HG03175 (cell line): ENCODE measurements at regions not wholly inside any gene's neighbourhood (a gene's known extent, or its start where the extent isn't known, plus 50 kb on each side); places are given as distances from the start of the nearest gene placed in this dataset.
"Not testable (repeated sequence)": the region's sequence is repeated elsewhere in the genome, so short reads cannot be mapped to it uniquely, and the experiment has no call there.

Source experiments
- ATAC-seq: cut with Tn5 transposase; IDR thresholded peaks from one replicate; pipeline ENCODE4 v1.9.1; 2021; ENCODE audit warnings: mild to moderate bottlenecking, moderate library complexity; ENCODE audit not compliant: unreplicated experiment

GRCh38 chr4:162847945-162848549 is 318.6 kb downstream of the NAF1 start:
- ATAC-seq: peak; percentile 44

DNA sequence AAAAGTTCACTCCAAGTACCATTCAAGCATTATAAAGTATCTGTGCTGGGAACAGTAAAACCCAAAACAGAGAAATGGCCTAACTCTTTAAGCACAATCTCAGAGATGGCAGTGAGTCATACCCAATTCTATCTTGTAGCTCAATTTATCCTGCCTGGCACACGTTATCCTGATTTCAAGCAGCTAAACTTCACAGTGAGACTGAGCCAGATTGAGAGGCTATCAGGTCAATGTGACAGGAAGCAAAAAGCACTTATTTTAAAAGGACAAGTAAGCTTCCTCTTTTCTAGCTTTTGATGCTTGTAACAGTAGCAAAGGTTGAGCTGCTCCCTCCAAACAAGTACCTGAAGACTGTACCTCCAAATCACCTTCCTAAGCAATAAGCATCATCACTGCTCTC is 324.9 kb downstream of the NAF1 start:
- ATAC-seq: peak; percentile 57

DNA sequence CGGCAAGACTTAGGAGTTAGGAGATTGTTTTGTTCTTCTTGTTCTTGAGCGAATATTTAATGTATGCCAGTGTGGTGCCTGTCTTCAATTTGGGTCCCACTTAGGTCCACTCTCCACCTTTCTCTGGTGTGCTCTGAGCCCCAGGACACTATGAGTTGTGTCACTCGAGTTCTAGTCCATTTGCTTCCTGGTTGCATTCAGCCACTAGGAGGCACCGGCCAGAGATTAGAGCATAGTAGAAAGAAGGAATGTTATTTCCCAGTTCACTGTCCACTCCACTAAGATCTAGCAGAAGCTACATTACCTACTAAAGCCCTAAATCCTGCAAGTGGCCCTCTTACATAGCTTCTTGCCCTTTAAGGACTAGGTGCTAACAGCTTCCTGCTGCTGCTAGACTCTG is 326.9 kb downstream of the NAF1 start:
- no peak for ATAC-seq

DNA sequence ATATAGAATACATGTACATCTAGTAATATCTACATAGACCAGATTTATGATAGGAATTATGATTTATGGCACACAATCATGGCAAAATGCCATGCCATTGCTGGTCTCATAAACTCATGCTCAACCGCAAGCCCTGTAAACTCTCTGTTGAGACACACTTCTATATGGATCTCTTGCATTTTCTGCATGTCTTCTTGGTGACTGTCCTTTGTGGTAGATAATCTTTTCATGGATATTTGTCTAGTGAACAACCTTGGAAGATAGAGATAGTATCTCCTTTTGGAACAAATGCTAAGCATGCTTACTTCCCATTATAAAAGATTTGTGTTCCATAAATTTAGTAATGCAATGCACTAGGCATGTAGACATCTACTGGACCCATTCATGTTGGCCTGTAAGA is 328.0 kb downstream of the NAF1 start:
- ATAC-seq: no peak

- no peak for ATAC-seq
These were observed 329.0 kb downstream of the NAF1 start for GRCh38 chr4:162837679-162838078.

DNA sequence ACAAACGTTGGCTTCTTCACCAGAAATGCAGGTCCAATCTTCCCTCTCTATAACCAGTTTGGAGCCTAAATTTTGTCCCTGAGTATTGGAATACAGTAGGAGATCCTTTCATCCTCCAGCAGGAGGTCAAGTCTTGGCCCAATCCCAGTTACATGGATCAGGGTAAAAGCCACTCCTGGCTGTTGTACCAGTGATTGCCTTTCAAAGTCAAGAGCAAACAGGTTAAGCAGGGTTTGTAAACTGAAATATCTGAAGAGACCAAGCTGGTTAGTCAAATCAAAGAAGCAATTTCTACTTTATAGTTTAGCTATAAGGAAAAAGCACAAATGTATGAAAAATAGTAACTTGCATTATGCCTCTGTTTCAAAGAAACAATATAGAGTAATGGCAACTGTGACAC is 329.4 kb downstream of the NAF1 start:
- ATAC-seq: no peak

DNA sequence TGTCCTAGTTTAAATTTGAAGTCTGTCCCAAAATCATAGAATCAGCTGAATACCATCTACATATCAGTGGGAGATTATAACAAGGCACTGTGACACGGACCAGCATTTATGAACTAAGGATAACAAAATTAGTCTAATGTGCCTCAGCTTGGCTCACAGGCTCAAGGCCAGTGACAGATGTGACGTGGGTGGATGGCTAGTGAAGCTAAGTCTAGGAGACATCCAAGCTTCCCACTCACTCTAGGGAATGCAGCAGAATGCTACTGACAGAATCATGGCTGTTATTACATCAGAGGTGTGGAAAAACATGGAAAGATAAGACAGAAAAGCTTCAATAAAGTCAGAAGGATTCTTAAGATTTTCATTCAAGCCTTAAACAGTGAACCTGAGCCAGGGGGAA is 329.9 kb downstream of the NAF1 start:
- no peak for ATAC-seq

DNA sequence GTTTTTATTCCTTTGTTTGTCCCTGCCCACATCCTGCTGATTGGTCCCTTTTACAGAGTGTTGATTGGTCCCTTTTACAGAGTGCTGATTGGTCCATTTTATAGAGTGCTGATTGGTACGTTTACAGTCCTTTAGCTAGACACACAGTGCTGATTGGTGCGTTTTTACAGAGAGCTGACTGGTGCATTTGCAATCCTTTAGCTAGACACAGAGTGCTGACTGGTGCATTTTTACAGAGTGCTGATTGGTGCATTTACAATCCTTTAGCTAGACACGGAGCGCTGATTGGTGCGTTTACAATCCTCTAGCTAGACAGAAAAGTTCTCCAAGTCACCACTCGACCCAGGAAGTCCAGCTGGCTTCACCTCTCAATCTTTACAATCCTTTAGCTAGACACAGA is 330.4 kb downstream of the NAF1 start:
- not testable (repeated sequence) for ATAC-seq

DNA sequence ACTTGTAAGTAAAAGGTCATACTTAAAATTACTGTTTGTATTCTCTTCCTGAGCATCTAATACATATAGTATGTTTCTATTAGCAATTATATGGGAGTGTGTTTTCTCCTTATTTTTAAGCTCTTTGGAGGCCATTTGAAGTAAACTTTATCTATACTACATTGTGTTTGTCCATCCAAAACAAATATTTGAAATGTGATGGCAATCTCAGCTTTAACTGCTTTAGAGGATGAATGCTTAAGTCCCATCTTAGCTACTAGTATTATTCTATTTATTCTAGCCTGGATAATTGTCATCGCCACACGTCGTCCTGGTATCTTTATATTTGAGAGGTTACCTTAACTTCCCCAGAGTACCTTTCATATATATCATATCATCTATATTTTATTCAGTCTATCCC is 335.8 kb downstream of the NAF1 start:
- ATAC-seq: no peak

DNA sequence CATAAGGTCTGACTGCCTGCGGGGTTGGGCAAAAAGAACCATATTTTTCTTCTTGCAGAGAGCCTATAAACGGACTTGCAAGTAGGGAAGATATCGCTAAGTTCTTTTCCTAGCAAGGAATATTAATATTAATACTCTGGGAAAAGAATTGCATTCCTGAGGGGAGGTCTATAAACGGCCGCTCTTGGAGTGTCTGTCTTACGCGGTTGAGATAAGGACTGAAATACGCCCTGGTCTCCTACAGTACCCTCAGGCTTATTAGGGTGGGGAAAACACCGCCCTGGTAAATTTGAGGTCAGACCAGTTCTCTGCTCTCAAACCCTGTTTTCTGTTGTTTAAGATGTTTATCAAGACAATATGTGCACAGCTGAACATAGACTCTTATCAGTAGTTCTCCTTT is 349.3 kb downstream of the NAF1 start:
- not testable (repeated sequence) for ATAC-seq

DNA sequence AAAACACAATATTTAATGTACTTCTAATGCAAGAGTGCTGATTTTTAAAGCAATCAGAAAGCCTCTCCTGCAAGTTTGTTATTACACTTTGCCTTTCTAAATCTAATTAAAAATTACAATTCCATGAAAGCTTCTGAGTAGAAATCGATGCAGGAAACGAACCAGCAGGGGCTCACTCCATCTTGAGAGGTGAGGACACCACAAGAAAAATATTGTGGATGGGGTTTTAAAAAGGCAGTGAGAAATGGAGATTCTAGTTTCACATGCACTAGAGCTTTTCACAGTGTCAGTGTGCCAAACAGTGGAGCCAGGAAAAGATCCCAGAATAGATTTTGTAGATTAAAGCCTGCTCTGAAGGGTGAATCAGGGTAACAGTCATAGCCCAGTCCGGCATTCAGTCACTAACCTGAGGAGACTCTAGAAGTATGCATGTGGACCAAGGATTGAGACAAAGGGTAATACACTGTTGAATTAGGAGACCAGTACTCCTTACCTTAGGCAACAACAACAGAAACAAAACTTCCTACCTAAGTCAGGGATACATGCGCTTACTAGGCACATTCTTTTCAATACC is 362.3 kb downstream of the NAF1 start:
- ATAC-seq: no peak

- peak; percentile 69 for ATAC-seq
These were observed 363.3 kb downstream of the NAF1 start for GRCh38 chr4:162803378-162803777.

- no peak for ATAC-seq
These were observed 369.6 kb downstream of the NAF1 start for GRCh38 chr4:162797108-162797507.

DNA sequence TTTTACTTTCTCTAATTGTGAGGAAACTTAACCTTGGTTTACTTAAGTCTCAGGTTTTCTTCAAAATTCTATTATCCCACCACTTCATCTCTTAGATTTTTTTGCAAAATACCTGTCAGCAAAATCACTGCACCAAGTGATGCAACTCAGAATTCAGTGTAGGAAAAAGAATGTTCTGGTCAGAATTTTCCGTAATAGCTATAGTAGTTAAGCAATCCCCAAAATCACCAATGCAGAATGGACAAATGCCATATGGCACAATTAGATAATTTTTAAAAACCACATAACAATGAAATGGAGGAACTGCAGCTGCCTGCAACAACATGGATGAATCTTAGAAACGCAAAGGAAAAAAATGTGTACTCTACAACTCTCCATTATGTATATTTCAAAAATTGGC is 373.1 kb downstream of the NAF1 start:
- ATAC-seq: no peak

DNA sequence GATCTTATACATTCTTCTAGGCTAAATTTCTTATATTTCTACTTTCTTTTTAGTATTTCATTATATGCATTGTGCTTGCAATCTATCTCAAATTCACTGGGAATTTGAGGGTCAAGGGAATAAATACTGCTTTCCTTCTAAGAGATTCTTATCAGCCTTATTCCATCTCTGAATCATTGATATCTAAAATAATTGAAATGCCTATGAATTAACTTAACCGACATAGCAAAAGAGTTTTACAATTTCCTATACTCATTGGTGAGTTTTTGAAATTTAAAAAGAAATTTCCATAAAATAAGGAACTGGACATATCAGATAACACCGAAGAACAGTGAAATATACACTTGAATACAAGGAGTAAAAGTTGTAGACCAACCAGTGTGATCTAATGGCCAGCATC is 373.7 kb downstream of the NAF1 start:
- no peak for ATAC-seq

GRCh38 chr4:162791226-162791625 is 375.5 kb downstream of the NAF1 start:
- no peak for ATAC-seq

- ATAC-seq: no peak
These were observed 379.6 kb downstream of the NAF1 start for GRCh38 chr4:162787120-162787519.

- no peak for ATAC-seq
These were observed 383.7 kb downstream of the NAF1 start for GRCh38 chr4:162782778-162783525.

DNA sequence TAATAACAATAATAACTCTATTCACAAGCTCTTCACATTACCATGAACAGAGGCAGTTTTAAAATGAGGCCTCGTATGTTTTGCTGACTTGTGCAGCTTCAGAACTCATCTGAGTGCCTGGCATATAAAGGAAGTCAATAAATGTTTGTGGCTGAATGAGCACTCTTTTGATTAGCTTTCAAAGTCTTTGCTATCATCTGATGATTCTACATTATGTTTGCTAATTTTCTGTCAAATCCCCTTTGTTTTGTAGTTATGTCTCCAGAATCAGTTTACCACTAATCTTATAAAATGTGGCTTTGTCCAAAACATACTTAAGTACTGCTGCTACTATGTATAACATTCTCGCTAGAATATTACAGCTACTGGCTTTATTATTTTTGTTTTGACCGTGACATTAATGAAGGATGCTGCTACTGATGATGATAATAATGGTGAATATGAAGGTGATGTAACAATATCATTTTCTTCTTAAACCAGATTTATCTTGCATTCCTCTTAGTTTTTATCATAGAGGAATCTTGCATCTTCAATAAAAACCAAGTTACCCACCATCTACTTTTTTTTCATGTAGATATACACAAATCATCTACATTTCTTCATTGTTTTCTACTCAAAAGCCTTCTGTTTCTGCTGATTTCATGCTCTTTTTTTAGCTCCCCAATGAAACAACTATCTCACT is 384.5 kb downstream of the NAF1 start:
- ATAC-seq: no peak

DNA sequence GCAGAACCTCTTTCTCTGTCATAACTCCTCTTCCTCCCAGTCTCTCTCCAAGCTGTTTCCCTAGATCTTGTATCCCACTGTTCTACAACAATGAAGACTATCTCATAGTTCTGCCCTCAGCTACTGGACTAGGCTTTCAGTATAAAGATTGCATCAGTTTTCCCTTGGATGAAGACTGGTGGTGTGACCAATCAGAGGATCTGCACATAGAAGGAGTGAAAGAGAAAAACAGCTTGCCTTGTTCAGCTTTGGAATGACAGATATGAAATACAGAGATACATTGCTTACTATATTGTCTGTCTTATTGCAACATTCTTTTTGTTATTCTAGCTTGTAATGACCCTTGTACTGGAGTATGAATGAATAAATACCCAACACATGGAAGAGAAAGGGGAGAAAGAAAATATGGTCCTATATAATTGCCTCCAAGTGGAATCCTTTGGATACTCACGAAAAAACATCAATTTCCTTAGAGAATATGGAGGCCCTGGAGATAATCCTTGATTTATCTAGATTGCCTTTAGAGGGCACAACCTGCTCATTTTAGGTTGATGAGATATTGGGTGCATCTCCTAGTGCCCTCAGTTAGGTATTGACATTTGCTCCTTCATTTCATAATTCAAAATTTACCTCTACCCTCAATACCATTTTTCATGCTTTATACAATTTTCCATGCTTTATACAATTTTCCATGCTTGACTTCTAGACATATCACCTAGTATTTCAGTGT is 395.8 kb downstream of the NAF1 start:
- no peak for ATAC-seq

DNA sequence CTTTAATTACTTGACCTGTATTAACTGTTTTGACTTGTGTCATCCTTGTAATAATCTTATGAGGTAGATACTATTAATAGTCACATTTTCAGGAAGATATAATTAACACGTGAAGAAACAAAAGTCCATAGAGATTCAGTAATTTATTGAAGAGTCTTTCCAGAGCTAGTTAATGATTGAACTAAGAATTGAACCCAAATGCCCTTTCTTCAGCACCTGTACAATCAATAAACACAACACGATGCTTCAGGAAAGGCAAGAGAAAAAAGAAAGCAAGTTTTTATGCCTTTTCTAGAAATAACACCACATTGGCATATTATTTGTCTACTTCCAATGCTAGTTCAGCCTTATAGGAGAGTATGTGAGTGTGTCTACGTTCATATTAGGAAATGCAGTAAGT is 399.6 kb downstream of the NAF1 start:
- ATAC-seq: no peak
